HG02588 (cell line): ENCODE measurements at regions not wholly inside any gene's neighbourhood (a gene's known extent, or its start where the extent isn't known, plus 50 kb on each side); places are given as distances from the start of the nearest gene placed in this dataset.
"Not testable (repeated sequence)": the region's sequence is repeated elsewhere in the genome, so short reads cannot be mapped to it uniquely, and the experiment has no call there.

Experiments used
- ATAC-seq: cut with Tn5 transposase; IDR thresholded peaks from one replicate; pipeline ENCODE4 v1.9.1; 2021; ENCODE audit warnings: mild to moderate bottlenecking, moderate library complexity; ENCODE audit not compliant: unreplicated experiment

DNA sequence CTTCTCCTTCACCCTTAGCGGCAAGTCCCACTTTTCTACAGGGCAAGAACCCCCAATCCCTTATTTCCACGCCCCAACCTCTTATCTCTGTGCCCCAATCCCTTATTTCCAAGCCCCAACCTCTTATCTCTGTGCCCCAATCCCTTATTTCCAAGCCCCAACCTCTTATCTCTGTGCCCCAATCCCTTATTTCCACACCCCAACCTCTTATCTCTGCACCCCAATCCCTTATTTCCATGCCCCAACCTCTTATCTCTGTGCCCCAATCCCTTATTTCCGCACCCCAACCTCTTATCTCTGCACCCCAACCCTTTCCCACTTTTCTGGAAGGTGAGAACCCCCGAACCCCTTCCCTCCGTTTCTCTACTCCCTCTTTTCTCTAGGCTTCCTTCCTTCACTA lies 116.1 kb upstream of the GJE1 start:
- not testable (repeated sequence) for ATAC-seq

DNA sequence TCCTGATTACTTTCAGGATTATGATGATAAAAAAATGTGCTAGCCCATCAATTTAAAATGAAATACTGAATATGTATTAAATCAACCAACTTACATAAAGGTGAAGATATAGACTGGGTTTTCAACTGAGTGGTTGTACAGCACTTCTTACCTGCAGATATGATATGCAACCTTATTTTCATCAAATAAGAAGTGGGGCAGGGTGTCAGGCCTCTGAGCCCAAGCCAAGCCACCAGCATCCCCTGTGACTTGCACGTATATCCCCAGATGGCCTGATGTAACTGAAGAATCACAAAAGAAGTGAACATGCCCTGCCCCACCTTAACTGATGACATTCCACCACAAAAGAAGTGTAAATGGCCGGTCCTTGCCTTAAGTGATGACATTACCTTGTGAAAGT lies 117.3 kb upstream of the GJE1 start:
- ATAC-seq, result not testable (repeated sequence)

DNA sequence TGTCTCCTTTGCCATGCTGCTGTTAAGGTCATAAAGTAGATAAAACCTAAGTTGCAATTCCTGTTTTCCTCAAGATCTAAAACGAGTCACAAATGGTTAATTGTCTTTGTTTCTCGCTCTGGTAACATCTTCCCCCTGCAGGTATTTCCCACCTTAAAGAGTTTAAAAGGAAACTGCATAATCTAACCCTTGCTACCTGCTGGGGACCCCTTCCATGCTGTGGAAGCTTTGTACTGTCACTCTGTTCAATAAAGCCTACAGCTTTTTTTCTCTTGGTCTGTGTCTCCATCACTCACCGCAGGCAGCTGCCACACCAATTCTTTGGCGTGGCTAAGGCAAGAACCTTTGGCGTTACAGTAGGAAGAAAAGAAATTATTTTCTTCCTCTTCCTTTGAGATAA lies 117.7 kb upstream of the GJE1 start:
- no peak for ATAC-seq

DNA sequence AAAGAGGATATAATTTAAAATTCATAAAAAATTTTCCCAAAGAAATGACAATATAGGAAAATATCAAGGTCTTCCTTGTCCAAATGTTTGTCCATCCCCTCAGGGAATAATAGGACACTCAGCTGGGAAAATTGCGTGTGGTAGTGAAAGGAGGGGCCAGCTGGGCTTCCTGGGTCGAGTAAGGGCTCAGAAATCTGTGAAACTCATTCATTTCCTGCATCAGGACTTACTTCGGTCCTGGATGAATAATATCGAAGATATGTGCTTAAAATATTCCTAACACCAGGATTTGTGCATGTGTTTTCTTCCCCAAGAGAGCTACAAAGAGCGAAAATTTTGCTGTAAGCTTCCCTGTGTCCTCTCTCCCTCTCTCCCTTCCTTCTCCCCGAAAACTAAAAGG lies 118.2 kb upstream of the GJE1 start:
- no peak for ATAC-seq

DNA sequence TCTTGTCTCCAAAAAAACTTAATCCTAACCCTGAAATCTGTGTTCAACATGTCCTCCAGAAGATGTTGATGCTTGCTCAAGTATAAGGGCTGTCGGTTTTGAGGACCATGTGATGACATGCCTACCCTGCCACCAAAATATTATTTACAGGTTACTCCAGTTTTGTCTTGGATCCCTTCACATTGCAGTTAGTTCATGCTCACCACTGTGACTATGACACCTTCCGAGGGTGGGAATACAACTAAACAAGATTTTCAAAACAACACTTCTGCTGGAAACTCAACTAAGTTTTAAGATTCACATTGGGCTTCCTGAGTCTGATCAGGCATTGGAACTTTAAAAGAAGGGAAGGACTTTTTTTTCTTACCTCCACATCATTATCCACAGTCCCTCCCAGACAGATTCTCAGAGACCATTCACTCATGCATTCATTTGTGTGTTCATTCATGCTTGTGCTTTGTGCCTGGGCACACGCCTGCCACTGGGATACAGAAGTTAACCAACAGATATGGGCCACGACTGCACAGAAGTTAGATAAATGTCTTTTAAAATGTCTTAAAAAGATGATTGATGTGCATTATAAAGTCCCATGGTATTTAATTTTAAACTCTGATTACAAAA lies 118.7 kb upstream of the GJE1 start:
- ATAC-seq, result no peak

DNA sequence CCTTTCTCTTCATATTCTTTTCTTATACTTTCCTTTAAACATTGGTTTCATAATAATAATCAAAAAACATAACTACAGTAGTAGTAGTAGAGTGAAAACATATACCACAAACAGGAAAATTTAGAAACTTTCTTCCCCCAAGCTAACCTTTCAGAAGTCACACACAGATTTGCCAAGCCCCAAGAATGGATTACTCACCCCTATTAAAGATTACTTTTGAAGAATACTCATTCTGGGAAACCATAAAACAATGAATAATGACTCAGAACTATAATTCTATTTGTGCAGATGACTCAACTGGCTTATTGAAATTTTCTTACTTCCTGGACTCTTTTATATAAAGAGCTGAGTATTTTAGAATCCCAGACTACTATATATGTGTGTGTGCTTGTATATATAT lies 119.4 kb upstream of the GJE1 start:
- ATAC-seq, result peak; percentile 70

DNA sequence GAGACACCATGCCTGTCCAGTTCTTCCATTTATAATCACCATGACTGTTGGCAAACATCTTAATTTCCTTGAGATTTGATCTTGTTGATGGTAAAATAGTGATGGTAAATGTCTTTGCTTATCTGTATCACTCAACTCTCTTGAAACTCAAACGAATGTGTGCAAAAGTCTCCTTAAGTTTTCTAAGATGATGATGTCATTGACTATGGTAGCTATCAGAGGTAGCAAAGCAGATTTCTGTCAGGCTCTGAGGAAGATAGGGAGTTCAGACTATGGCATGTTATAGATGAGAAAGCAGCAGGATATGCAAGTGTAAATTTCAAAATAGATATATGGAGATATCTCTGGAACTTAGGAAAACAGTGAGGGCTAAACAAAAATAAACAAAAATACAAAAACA lies 121.0 kb upstream of the GJE1 start:
- no peak for ATAC-seq

DNA sequence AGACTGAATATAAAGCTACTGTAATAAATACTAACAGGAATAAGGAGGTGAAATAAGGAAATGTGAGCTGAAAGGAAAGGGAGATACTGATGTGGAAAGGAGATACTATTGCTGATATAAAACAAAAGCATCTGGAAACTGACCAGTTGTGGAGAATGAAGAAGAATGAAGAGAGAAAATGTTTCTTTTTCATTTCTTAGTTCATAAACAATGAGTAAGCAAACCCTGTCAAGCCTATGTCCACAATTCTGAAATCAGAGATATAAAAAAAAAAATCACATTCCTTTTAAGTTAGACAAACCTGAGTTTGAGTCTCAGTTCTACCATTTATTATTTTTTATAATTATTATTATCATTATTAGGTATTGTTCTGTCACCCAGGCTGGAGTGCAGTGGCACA lies 121.6 kb upstream of the GJE1 start:
- ATAC-seq, result no peak

DNA sequence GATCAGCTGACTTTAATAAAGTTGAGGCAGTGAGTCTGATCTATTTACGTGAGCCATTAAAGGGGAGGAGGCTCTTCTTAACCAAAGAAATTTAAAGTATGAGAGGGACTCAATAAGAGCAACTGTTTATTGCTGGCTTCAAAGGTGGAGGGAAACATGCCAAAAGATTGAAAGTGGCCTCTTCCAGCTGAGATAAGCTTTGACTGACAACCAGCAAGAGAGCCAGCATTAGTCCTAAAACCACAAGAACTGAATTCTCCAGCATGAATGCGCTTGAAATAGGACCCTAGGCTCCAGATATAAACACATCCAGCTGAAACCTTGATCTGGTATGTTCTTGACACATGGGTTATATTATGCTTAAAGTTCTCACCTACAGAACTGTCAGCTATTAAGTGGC lies 123.1 kb upstream of the GJE1 start:
- no peak for ATAC-seq

DNA sequence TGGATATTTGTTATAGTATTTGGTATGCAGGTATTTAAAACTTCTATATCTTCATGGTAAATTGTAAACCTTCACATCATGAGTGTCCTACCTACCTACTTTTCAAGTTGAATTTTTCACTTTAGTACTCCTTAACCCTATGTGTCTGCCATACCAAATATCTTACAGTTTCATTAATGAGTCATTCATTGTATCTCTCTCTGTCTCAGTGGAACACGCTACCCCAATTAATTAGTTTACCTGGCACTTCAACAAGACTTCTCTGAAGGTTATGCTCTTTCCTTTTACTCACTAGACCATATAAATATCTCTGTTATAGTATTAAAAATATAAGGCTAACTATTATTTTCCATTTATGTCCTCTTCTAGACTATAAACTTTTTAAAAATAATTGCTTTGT lies 123.9 kb upstream of the GJE1 start:
- no peak for ATAC-seq

DNA sequence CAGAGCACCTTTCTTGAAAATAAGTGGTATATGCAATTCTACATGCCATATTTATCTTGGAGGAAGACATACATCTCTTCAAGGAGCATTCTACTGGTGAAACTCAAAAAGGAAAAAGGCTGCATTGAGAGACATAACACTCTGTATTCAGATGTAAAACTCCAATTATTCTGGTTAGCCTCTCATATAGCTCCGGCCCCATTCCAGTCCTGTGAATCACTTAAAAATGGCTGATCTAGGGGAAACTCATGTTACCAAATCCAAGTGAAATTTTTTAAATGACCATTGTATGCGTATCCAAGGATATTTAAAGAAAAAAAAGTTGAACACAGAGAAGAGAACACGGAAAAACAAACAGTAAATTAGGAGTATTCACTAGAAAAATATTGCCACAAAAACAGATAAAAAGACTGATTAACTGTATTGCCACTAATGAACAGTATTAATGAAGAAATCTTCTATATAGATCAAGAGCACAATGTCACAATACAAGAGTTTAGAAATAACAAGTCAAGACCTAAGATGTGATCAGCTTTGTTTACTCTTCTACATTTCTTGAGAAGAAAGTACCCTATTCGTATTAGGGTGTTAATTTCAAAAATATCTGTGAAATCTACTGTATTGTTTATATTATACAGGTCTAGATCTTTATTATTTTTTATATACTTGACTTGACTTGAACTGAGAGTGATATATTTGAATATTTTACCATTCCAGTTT lies 124.5 kb upstream of the GJE1 start:
- no peak for ATAC-seq

DNA sequence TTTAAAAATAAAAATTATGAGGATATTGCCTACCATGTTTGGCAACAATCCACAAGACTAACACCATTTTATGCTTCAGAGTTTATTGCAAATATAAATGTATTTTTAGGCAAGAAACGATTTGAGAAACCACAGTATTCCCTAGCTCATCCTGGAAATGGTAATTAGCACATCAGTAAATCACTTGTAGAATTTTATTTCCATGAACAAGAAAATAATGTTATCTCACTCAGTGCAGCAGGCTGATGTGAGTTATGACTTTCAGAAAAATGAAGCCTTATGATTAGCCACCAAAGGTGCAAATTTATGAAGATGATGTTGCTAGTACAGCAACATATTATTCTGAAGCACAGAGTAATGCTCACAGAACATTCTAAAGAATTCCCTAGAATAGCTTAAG lies 127.7 kb upstream of the GJE1 start:
- no peak for ATAC-seq

DNA sequence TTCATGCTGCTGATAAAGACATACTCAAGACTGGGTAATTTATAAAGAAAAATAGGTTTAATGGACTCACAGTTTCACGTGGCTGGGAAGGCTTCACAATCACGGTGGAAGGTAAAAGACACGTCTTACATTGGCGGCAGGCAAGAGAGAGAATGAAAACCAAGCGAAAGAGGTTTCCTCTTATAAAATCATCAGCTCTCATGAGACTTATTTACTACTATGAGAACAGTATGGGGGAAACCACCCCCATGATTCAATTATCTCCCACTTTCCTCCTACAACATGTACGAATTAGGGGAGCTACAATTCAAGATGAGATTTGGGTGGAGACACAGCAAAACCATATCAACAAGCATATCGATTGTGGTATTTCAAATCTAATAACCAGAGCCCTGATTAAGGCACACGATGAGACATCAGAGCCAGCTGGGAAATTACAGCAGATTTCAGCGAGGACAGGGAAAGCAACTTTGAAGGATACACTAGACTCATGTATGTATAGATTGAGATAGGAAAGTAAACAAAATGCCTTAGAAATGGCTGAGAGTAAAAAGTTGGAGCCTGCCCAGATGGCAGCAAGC lies 129.8 kb upstream of the GJE1 start:
- no peak for ATAC-seq

DNA sequence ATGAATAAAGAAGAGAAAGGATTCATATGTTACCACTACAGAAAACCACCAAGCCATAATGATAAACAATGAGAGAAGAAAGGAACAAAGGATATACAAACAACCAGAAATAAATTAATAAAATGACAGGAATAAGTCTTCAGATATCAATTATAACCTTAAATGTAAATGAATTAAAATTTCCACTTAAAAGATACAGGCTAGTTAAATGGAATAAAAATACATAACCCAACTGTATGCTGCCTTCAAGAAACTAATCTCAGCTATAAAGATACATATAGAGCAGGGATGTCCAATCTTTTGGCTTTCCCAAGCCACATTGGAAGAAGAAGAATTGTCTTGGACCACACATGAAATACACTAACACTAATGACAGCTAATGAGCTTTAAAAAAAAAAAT lies 135.9 kb upstream of the GJE1 start:
- no peak for ATAC-seq

DNA sequence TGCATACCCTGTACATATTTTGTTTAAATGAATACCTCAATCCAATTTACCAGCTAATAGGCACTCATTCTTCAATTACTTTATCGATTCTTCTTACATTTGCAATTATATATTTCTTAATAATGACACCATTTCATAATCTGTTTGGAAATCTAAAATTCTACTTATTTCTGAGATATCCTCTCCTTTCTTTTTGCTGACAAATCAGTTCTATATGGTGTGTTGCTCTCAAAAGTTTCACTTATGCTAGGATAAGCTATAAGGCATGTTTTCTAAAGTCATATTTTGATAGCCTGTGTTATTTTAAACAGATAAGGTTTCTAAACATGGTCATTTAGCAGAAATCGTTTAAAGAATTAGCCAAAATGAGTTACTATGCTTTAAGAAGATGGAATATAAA lies 140.6 kb upstream of the GJE1 start:
- no peak for ATAC-seq

DNA sequence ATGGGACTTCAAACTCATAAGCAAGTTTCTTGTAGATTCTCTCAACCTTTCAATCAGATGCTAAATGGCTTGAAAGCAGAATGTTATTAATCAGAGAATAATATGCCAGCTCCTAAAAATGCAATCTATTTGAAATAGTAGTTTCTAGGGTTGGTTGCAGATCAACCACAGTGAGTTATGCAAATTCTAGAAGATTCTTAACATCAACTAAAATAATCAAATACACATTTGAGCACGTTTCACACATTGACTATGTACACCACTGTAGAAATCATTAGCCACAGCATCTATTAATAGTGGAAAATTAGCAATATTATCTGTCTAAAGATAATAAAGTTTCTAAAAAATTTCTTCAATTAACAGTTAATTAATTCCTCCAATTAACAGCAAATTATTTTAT lies 141.9 kb upstream of the GJE1 start:
- ATAC-seq, result no peak

DNA sequence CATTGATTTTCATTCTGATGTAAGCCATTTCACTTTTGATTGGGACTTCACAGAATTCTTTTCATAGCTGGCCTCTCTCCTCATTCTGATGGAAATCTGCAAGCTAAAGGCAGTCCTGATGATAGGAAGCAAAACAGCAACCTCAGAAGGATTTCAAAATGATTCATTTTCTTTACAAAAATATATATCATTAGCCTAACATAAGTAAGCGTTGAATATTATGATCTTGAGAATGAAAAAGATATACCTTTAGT lies 143.1 kb upstream of the GJE1 start:
- ATAC-seq, result no peak

DNA sequence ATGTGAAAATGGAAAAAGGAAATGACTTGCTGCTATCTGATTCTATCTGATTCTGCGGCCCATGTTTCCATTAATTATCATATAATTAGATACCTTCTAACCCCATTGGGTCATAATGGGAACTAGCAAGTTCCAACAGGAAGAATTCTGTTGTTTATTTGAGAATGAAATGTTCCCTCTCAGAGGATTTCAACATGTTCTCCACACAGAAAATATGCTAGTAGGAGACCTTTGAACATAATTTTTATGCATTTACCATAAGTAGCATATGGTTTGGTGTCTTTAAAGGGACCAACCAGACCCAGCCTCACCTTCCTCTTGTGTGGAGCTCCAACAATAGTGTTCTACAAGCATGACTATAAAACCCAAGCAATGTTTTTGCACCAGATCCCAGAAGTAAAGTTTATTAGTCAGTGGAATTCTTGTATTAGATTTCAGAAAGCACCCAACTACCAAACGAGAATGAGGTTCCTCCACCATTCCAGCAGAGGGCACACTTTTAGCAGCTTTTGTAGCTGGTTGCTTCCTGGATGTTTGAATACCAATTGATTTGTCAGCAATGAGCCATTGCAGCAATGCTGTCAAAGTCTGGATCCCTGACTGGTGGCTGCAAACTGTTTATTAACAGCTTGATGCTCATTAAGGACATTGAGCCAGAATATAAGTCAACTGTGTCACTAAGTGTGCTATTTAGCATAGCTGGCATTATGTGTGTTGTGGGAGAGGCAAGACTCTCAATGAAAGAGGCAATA lies 143.6 kb upstream of the GJE1 start:
- ATAC-seq, result peak; percentile 81

DNA sequence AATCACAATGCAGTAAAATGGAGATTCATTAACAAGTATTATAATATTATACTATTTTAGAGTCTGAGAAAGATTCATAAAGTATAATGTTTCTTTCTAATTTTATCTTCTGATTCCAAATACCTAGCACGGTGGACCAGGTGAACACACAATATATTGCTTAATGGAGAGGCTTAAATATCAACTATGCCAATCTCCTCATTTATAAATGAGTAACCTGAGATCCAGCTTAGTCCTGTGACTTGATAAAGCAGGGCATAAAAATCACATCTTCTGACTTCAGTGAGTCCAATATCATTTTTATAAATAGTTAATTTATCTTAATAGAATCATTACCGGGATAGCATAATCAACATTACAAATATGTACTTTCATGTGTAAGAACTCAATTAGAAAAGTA lies 144.4 kb upstream of the GJE1 start:
- no peak for ATAC-seq

DNA sequence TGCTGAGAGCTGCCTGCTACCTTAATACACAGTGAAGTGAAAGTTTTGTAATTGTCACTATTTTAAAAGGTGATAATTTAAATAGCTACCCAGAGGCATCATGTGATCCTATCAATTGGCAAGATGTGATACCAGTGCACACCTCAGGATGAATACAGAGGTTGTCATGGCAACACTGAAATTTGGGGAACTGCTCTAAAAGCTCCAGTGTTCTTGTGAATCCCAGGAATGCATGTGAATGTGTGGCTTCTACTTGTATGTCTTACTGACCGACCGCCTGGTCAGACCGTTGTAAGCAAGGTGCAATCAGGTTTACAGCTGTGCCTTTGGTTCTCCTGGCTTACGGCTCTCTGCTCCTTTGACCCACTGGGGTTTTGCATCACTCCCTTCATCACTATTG lies 146.3 kb upstream of the GJE1 start:
- ATAC-seq, result no peak

DNA sequence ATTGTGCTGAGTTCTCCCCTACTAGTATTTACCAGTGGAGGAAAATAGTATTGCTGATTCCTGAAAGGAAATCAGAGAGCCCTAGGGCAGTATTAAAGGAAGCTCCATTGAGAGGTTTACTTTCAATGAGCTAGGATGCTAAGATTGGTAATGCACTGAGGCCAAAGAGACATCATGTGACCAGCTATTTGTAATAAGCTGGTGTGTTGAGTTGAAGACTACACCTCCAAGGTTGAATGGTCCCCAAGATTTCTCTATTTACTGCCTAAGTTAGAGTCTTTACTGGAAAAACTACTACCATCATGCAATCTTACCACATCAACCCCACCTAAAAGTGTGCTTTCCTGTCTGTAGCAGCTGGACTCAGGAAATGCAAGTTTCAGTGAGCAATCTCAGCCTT lies 151.5 kb upstream of the GJE1 start:
- no peak for ATAC-seq

DNA sequence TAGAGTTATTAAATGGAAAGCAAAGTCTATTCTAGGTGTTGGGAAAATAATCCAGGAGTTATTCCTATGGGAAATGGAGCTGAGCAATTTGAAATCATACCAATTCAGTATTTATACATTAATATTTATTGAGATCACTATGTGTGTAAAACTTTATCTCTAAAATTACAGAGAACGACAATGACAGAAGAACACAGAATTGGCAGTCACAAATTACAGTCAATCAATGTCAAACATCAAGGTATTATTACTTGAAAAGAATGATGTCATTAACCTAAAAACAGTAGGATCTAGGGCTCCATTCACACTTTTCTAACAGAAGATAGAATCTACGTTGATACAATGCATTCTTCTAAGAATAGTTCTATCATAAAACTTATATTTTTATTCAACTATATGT lies 154.9 kb upstream of the GJE1 start:
- ATAC-seq, result no peak
